AG04449 (cell line): ENCODE measurements at regions not wholly inside any gene's neighbourhood (a gene's known extent, or its start where the extent isn't known, plus 50 kb on each side); places are given as distances from the start of the nearest gene placed in this dataset.

Experiments used
- CTCF ChIA-PET: fragments of 350-600 bp; formaldehyde crosslinking; extraction: SDS; loops from one replicate; lab custom pipeline; 2021; ENCODE audit warnings: antibody characterized with exemption; lab: Yijun Ruan, JAX
- POLR2A ChIA-PET: fragments of 400-600, 350-600 bp; formaldehyde crosslinking; extraction: SDS; loops from one replicate; lab custom pipeline; 2020; ENCODE audit warnings: antibody characterized with exemption, inconsistent platforms; lab: Yijun Ruan, JAX
- DNase-seq: peaks from one replicate; pipeline ENCODE4 v3.0.0-alpha.2; 2010; ENCODE audit warnings: low read depth, low spot score
- H3K4me3 ChIP-seq: 2 replicates; pipeline ENCODE4 v1.5.1; 2011; ENCODE audit warnings: low read depth, mild to moderate bottlenecking, control low read depth, low read length
- TF ChIP-seq, protein P1 (sequence below): IDR thresholded peaks from one replicate; pipeline ENCODE4 v1.5.1; 2011; ENCODE audit warnings: mild to moderate bottlenecking, moderate library complexity, low read length, control low read depth, inconsistent platforms; ENCODE audit not compliant: insufficient read depth; ENCODE audit errors: missing control alignments

DNA sequence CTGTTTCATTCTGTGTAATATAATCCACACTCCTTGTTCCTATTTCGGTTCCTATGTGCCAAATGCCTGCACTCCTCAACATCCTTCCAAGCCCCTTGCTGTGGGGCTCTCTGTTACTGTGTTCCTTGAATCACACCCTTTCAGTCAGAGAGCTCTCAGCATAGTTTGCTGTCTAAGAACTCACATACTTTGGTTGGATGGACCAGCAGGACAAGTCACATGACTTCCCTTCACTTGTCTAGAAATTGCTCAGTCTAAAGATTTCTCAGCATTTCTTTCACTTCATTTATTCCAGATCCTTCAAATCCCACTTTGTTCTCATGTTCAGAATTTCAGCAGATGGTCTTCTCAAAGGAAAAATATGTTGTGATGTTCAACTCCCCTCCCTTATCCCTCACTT is 203.5 kb upstream of the PFN2 start:
- CTCF ChIA-PET, result interaction anchor here (0.9 to 5.2 kb wide), 6 partner anchors 9 to 205 kb away, joined by 3 to 29 read pairs (median 4); no protein-coding TSS in a partner anchor
- TF ChIP-seq, protein P1, sequence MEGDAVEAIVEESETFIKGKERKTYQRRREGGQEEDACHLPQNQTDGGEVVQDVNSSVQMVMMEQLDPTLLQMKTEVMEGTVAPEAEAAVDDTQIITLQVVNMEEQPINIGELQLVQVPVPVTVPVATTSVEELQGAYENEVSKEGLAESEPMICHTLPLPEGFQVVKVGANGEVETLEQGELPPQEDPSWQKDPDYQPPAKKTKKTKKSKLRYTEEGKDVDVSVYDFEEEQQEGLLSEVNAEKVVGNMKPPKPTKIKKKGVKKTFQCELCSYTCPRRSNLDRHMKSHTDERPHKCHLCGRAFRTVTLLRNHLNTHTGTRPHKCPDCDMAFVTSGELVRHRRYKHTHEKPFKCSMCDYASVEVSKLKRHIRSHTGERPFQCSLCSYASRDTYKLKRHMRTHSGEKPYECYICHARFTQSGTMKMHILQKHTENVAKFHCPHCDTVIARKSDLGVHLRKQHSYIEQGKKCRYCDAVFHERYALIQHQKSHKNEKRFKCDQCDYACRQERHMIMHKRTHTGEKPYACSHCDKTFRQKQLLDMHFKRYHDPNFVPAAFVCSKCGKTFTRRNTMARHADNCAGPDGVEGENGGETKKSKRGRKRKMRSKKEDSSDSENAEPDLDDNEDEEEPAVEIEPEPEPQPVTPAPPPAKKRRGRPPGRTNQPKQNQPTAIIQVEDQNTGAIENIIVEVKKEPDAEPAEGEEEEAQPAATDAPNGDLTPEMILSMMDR, result no peak
- POLR2A ChIA-PET, result no interaction called here

GRCh38 chr3:150172356-150172755 is 201.7 kb upstream of the PFN2 start:
- ChIA-PET POLR2A (no interaction called here), CTCF (interaction anchor here (5.2 kb wide), 1 partner anchor 11 kb away, joined by 29 read pairs; no protein-coding TSS in a partner anchor)
- no peak for DNase-seq
- no peak overlapping the region for H3K4me3 ChIP-seq
- TF ChIP-seq, protein P1, result no peak

More for the DNA sequence above, 203.5 kb upstream of the PFN2 start:
- no peak for DNase-seq
- no peak overlapping the region for H3K4me3 ChIP-seq

DNA sequence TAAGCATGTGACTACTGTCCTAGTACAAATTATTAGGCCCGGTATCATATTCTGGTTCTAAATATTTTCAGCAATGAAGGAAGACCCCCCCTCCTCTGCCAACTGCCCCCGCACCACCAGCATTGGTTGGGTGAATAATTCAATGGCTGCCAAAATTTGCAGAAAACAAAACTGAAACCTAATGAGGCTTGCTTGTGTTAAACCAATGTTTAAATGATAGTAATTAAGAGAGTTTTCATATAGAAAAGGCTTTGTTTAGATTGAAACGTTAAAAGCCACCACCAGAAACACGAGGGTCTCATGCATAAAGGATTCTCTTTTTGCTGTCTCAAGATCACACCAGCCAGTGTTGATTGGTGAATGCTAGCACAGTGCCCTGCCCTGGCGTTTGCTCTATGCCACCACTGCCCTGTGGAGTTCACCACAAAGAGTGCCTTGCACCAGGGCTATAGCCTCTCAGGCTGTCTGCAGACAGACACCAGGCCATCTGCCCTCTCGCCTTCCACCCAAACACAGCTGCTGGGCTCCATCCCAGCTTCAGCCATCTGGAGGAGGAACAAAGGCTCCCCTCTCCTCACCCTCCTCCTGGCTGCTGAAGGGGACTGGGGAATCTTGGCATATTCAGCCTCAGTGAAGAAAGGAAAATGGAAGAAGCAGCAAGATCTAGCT is 200.3 kb upstream of the PFN2 start:
- CTCF ChIA-PET, result interaction anchor here (5.2 kb wide), 1 partner anchor 12 kb away, joined by 29 read pairs; no protein-coding TSS in a partner anchor
- TF ChIP-seq, protein P1, result no peak
- DNase-seq, result no peak
- POLR2A ChIA-PET, result no interaction called here
- no peak overlapping the region for H3K4me3 ChIP-seq

GRCh38 chr3:150169330-150169940 is 198.7 kb upstream of the PFN2 start:
- H3K4me3 ChIP-seq, result no peak overlapping the region
- CTCF ChIA-PET, result no interaction called here
- DNase-seq, result no peak
- TF ChIP-seq, protein P1, result no peak
- POLR2A ChIA-PET, result no interaction called here

DNA sequence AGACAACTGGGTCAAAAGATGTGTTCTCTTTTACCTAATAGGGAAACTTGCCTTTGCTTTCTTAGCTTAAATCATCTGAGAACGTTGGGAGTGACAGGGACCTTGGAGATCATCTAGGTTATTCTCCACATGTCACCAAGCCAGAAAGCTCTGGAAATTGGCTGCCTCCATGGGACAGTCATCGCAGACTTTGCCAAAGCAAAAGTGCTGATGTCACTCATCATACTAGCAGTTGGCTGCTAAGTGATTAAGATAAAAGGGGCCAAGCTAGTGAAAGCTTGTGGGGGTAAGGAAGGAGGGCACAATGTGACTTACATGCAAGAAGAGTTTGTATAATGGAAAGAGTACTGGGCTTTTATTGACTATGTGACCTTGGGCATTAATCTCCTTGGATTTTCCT is 198.0 kb upstream of the PFN2 start:
- no peak overlapping the region for H3K4me3 ChIP-seq
- CTCF ChIA-PET, result interaction anchor here (1.0 kb wide), 1 partner anchor 14 kb away, joined by 5 read pairs; no protein-coding TSS in a partner anchor
- no peak for DNase-seq
- TF ChIP-seq, protein P1, result no peak
- POLR2A ChIA-PET, result no interaction called here
